Hypothalamus (tissue), 51 donors: ENCODE measurements at regions not wholly inside any gene's neighbourhood (a gene's known extent, or its start where the extent isn't known, plus 50 kb on each side); places are given as distances from the start of the nearest gene placed in this dataset.

ENCODE experiments used
- DNase-seq, 51 donors: peaks; one replicate each; lab custom pipeline; 2025; lab: John Stamatoyannopoulos, UW

DNA sequence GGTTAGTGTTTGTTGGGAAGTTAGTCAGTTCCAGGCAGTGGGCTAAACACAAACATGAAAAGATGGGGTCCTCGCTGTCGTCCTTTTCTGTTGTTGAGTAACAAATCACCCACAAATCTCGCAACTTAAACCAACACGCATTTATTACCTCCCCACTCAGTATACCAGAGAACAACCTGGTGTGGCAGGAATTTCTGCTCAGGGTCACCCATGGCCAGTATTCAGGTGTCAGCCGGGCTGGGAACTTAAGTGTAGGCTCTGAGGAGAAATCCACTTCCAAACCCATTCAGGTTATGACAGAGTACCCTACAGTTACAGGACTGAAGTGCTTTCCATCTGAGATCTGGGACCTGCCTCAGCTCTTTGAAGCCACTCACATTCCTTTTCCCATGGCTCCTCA, 73.6 kb upstream of the SP4 start:
- DNase-seq = no peak

DNA sequence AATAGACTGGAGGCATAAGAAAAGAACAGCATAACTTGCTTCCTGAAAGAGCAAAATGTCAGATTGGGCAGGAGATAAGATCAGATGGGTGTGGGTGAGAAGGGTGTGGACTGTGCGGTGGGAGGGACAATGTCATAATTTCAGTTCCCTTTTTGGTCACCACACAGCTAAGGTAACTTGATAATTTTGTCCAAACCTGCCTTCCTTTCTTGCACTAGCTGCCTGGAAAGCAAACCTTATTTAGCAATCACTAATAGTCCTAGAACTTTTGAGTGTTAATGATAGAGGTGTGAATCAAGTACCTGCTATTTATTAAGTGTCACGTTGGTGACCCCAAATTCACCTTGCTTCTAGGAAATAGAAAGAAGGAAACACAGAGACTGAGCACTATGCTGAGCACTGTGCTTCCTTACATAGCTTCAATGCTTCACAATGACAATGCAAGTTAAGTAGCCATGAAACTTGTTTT, 72.4 kb upstream of the SP4 start:
- DNase-seq = no peak

DNA sequence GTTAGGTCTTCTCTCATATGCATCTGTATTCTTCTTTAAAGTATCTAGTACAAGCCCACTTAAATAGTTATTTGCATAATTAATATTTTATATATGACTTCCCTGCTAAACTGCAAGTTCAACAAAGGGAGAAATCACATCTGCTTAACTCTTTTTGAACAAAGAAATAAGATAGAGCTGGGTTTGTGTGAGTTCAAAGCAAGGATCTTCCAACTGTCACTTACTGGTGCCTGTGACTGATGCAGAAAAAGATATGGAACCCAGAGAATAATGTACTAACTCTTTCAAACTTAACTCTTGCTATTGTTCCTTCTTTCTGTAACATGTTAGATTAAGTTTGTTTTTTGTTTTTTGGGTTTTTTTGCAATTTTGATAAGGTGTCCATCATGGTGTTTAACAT, 71.3 kb upstream of the SP4 start:
- DNase-seq = no peak

DNA sequence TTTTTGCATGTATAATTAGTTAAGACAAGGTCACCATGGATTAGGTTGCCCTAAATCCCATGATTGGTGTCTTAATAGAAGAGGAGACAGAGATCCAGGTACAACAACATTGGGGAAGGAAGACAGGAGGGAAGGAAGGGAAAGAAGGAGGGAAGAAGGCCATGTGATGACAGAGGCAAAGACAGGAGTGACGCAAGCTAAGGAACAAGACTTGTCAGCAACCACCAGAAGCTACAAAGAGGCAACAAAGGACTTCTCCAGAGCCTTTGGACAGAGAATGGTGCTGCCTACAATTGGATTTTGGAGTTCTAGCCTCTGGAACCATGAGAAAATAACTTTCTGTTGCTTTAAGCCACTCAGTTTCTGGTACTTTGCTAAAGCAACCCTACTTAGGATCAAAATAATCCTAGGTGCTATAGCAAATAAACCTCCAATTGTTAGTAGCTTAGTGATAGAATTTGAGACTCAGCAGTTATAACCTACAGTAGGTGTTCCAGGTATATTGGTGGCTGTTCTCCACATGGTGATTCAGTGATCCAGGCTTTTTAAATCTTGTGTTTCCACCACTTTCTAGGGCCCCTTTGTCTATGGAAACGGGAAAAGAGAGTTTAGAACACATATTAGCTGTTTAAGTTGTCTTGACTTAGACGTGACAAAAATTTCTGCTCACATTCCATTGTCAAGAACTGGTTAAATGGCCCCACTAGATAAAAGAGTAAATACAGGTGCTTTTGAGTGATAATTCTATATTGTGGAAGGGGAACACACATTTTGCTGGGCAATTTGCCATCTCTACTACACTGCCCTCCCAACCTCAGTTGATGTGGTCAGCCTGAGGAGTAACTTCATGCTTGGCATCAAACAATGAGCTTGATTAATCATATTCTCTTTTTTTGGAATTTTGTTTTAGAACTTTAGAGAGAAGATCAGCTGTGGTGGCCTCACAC, 70.5 kb upstream of the SP4 start:
- no peak for DNase-seq

DNA sequence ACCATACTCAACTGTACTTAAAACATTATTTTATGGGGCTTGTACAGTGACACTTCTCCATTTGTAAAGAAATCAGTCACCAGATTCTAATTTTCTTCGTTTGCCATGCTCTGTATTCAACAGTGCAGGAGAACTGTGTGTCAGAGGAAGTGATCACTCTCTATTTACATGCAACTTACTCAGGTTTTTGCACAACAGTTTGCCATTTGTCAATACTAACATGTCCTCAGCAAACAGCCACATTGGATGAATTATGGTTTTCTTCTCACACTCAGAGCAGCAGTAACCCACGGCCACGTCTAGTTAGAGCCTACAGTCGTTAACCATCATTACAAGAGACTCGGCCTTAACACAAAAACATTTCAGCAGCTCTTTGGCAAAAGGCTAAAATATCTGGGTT, 69.2 kb upstream of the SP4 start:
- no peak for DNase-seq

DNA sequence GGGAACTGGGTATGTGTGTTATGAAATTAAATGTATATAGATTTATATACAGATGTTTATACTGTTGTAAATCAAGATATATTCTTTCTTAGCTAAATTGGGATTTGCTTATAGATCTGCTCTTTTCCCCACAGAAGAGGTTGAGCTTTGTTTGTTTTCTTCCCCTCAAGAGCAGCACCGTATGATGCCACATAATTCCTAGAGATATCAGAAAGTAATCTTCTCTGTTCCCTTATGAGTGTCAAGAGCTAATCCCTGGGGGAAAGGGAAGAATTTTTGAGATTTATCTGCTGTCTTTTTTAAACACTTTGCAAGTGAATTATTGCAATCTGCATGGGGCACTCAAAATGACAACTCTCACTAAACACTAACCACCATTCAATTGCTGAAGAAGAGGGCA, 68.7 kb upstream of the SP4 start:
- DNase-seq = no peak

DNA sequence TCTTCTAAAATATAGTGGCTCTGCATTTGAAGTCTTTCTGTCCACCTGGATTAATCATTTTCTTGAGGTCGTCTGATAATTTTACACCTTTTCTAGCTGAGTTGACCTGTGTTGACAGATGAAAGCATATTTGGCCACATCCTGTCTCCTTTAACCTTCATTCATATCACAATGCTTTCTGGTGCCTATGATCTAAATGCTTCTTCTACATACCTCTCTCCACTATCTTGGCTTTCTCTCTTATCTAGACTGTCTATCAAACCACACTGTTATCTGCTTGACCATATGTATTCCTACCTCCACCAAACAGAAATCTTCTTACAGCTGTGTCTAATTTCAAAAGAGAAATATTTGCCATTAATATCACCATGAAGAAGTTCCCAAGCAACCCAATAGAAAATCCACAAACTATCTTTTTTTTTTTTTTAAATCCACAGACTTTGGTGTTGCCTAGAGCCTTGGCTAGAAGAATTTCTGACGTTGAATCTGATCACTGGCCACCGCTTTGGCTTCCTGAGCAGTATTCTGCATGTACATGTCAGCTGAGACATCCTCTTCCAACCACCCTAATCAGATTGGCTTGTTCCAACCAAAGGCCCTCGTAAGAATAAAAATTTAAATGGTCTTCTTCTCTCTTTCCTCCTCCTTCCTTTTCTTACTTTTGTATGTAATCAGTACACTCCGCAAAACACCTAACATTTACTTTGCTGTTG, 66.3 kb upstream of the SP4 start:
- DNase-seq = no peak

DNA sequence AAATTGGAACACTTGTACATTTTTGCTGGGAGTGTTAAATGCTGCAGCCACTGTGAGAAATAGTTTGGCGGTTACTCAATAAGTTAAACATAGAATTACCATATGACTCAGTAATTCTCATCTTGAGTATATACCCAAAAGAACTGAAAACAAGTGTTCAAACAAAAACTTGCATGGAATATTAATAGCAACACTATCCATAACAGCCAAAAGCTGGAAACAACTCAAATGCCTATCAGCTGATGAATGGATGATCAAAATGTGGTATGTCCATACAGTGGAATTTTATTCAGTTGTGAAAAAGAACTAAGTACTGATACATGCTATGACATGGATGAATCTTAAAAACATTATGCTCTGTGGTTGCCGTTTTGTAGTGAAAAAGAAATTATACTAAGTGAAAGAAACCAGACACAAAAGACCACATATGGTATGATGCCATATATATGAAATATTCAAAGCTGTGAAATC, 63.0 kb upstream of the SP4 start:
- no peak for DNase-seq

DNA sequence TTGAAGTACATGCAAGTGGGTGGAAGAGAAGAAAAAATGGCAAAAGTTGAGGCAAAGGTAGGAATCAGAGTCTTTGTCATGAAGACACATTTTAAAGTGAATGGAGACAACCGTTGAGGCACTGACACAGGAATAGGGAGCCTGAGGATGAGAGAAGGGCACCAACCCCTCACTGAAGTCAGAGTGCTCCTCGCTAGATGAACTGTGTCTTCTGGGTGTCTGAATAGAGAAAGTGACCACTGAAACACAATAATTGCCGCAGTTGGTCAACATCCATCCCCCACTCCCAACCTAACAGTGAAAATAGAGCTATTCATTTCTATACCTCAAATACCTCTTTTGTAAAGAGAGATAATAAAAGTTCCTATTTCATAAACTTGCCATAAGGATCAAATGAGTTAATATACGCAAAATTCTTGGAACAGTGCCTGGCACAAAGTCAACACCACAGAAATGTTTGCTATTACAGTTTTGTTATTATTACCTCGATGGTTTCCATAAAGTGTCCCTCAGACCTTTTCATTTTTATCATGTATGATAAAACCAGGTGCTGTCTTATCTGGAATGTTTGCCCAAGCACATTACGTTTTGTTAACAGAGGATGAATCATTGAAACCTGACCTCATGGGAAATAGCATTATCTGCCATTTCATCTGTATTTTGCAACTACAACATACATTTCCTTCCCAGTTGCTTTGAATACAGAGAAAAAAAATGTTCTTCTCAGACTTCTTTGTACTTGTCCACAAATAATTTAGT, 61.8 kb upstream of the SP4 start:
- no peak for DNase-seq

DNA sequence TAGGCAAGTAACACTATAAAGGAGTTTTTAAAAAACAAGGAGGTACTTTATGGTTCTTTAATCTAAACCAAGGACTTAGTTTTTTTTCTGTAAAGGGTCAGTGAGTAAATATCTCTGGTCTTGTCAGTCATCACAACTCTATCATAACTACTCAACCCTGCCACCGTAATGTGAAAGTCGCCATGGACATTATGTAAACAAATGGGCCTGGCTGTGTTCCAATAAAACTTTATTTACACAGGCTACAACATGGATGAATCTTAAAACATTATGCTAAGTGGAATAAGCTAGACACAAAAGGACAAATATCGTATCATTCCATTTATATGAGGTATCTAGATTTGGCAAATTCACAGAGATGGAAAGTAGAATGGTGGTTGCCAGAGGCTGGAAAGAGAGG, 60.8 kb upstream of the SP4 start:
- DNase-seq = no peak

DNA sequence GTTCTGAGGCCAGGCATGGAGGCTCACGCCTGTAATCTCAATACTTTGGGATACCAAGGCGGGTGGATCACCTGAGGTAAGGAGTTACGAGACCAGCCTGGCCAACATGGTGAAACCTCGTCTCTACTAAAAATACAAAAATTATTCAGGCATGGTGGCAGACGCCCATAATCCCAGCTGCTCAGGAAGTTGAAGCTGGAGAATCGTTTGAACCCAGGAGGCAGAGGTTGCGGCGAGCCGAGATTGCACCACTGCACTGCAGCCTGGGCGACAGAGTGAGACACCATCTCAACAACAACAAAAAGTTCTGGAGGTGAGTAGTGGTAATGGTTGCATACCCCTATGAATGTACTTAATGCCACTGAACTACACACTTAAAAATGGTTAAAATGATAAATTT, 60.3 kb upstream of the SP4 start:
- DNase-seq = no peak

DNA sequence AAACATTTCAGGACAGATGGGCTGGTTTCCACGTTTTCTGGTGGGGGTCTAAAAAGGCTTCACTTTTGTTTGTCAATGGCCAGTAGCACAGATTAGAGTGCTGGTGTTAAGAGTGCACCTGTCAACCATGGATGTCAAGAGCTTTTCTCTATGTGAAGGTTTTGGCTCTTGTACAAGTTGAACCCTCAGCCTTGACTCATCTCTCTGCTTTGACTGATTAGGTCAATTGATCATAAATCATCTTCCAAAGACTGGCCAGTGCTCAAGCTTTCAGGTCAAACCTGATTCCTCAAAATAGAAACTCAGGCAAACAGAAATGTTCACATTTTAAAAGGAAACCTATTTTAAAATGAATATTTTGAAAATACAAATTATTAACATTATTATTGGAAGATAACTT, 59.6 kb upstream of the SP4 start:
- DNase-seq = no peak

DNA sequence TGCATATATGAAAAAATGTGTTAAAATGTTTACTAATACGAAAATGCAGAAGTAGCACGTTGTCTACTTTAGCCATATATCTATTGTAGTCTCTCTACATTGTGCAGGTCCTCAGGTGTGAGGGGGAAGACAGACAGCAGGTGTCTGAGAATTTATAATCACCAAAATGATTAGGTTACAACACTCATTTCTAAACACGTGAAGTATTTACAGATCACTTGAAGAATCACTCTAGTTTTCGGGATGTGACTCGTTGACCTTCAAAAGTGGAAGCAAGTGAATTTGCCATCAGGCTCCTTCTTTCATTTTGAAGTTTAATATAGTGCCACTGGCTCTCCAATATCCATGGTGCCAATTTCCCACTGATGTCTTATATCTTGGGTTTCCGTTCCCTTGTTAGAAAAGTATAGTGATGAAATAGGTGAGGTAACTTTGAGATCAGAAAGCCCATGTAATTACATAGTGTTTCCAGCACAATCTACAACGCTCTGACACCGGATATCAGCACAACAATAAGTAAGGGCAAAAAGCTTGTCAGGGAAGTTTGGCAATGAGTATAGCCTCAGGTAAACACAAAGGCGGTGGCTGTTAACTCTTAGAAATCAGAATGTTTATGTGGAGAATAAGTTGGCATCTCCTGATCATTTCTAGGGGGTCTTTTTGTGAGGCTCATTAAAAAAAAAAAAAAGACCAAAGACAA, 57.5 kb upstream of the SP4 start:
- no peak for DNase-seq

DNA sequence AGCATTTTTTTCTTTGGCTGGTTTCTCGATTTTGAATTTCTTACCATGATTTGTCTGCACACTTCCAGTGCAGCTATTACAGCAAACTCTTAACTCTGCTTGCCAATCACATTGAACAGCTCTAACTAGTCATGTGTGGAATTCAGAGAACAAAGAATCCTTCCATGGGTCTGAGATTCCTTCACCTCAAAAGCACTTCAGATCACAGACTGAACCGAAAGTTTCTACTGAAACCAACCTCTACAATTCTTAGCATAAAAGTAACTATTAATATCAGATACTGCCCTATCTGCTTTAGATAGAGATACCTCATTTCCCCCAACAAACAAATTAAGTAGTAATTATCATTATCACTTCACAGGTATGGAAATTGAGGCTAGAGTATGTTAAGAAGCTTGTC, 56.5 kb upstream of the SP4 start:
- DNase-seq = no peak

DNA sequence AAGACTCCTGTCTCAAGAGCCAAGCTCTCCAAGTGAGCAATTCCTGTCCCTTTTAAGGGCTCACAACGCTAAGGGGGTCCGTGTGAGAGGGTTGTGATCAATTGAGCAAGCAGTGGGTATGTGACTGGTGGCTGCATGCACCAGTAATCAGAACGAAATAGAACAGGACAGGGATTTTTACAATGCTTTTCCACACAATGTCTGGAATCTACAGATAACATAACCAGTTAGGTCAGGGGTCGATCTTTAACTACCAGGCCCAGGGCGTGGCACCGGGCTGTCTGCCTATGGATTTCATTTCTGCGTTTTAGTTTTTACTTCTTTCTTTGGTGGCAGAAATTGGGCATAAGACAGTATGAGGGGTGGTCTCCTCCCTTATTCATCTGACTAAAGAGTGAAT, 54.9 kb upstream of the SP4 start:
- no peak for DNase-seq

DNA sequence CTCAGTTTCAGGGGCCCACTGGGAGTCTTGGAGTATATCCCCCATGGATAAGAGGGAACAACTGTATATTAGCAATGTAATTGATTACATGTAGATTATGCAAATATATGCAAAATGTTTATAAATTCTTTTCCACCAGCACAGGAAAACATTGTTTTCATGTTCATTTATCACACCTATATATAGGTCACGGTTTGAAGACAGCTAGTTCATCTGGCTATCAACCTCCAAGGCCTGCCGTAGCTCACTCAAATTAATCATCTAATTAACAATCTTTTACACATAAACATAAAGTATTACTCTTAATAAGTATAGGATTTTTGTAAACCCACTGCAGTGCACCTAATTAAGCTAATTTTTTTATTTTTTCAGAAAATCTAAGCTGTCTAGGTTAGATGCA, 53.7 kb upstream of the SP4 start:
- no peak for DNase-seq

DNA sequence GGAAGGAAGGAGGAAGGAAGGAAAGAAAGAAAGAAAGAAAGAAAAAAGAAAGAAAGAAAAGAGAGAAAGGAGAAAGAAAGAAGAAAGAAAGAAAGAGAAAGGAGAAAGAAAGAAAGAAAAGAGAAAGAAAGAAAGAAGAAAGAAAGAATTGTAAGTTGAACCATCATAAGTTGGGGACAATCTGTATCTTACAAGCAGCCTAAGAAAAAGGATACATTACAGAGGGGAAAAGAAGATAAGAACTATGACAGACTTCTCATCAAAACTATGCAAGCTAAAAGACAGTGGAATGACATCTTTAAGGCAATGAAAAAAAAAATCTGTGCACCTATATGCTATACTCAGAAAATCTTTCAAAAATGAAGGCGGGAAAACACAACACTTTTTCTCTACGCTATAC, 50.3 kb upstream of the SP4 start:
- no peak for DNase-seq
